GM12875 (cell line): ENCODE measurements at regions not wholly inside any gene's neighbourhood (a gene's known extent, or its start where the extent isn't known, plus 50 kb on each side); places are given as distances from the start of the nearest gene placed in this dataset.
A peak's percentile ranks its signal among the peaks of the same experiment; 100 is the strongest.

Experiments
- H3K4me3 ChIP-seq: one replicate; pipeline ENCODE4 v1.5.1; 2011; ENCODE audit warnings: low read depth, low read length, control low read depth
- CTCF ChIP-seq: IDR thresholded peaks from 2 replicates; pipeline ENCODE4 v1.5.1; 2011; ENCODE audit warnings: low read depth, mild to moderate bottlenecking, control low read depth, inconsistent platforms, low read length, moderate library complexity, borderline replicate concordance; ENCODE audit not compliant: insufficient read depth

- TF ChIP-seq CTCF: no peak
- no peak overlapping the region for H3K4me3 ChIP-seq
Measured at GRCh38 chr5:130885027-130885426, 280.0 kb downstream of the HINT1 start.

- no peak for TF ChIP-seq CTCF
- no peak overlapping the region for H3K4me3 ChIP-seq
Measured at GRCh38 chr5:130884023-130884422, 281.0 kb downstream of the HINT1 start.

GRCh38 chr5:130875656-130876055 lies 289.4 kb downstream of the HINT1 start:
- TF ChIP-seq CTCF: no peak
- no peak overlapping the region for H3K4me3 ChIP-seq

GRCh38 chr5:130874861-130875417 lies 290.1 kb downstream of the HINT1 start:
- H3K4me3 ChIP-seq: no peak overlapping the region
- TF ChIP-seq CTCF: no peak

- peak; percentile 50 for TF ChIP-seq CTCF
- no peak overlapping the region for H3K4me3 ChIP-seq
Measured at GRCh38 chr5:130871346-130872086, 293.5 kb downstream of the HINT1 start.

GRCh38 chr5:130870691-130871090 lies 294.4 kb downstream of the HINT1 start:
- H3K4me3 ChIP-seq: no peak overlapping the region
- TF ChIP-seq CTCF: no peak
